ENCODE measurements at regions not wholly inside any gene's neighbourhood (a gene's known extent, or its start where the extent isn't known, plus 50 kb on each side); places are given as distances from the start of the nearest gene placed in this dataset.

GRCh38 chr7:139561-140243, 52.7 kb upstream of the FAM20C start:
- no peak for DNase-seq

- DNase-seq: no peak
Measured at GRCh38 chr7:140996-141395, 51.4 kb upstream of the FAM20C start.

- DNase-seq: no peak
Measured at GRCh38 chr7:142248-142941, 50.0 kb upstream of the FAM20C start.

Measured in 8988T (cell line).